Liver (tissue), 8 donors: ENCODE measurements at regions not wholly inside any gene's neighbourhood (a gene's known extent, or its start where the extent isn't known, plus 50 kb on each side); places are given as distances from the start of the nearest gene placed in this dataset.

Experiments
- DNase-seq: peaks from one replicate; pipeline ENCODE4 v3.0.0-alpha.2; 2017; ENCODE audit warnings: low spot score
- H3K27ac ChIP-seq, 2 donors: one replicate each; pipeline ENCODE4 v1.7.0; 2013; ENCODE audit warnings: inconsistent platforms in 2 of 2, low read length in 2 of 2, control low read depth in 1 of 2, low read depth in 1 of 2, mild to moderate bottlenecking in 1 of 2
- H3K27me3 ChIP-seq, 4 donors: one replicate each; pipeline versions ENCODE4 v1.6.1 to v1.7.0; 2013; ENCODE audit warnings: low read length in 3 of 4, inconsistent platforms in 1 of 4, mild to moderate bottlenecking in 1 of 4, moderate library complexity in 1 of 4; ENCODE audit not compliant: control insufficient read depth in 4 of 4, insufficient read depth in 4 of 4
- H3K36me3 ChIP-seq, 4 donors: one replicate each; pipeline versions ENCODE4 v1.6.1 to v1.7.0; 2013; ENCODE audit warnings: low read length in 3 of 4, mild to moderate bottlenecking in 3 of 4, low read depth in 1 of 4, moderate library complexity in 1 of 4; ENCODE audit not compliant: control insufficient read depth in 4 of 4, insufficient read depth in 3 of 4
- H3K4me1 ChIP-seq, 4 donors: one replicate each; pipeline versions ENCODE4 v1.6.1 to v1.7.0; 2013; ENCODE audit warnings: low read length in 3 of 4, mild to moderate bottlenecking in 3 of 4, moderate library complexity in 1 of 4; ENCODE audit not compliant: control insufficient read depth in 4 of 4, insufficient read depth in 4 of 4
- H3K4me3 ChIP-seq, 3 donors: one replicate each; pipeline versions ENCODE4 v1.6.1 to v1.7.0; 2013; ENCODE audit warnings: low read length in 3 of 3, control low read depth in 1 of 3, low read depth in 1 of 3, mild to moderate bottlenecking in 1 of 3
- H3K9ac ChIP-seq, 2 donors: one replicate each; pipeline ENCODE4 v1.7.0; 2013; ENCODE audit warnings: low read length in 2 of 2, mild to moderate bottlenecking in 2 of 2, moderate library complexity in 2 of 2, control low read depth in 1 of 2, low read depth in 1 of 2
- H3K9me3 ChIP-seq, 4 donors: one replicate each; pipeline versions ENCODE4 v1.6.1 to v1.7.0; 2013; ENCODE audit warnings: low read length in 3 of 4; ENCODE audit not compliant: control insufficient read depth in 4 of 4
- EGR1 ChIP-seq, 2 donors: IDR thresholded peaks; 2 replicates each; pipeline ENCODE4 v1.6.1; 2016 to 2018; ENCODE audit warnings: antibody characterized with exemption in 2 of 2, low read depth in 2 of 2
- FOXA1 ChIP-seq: IDR thresholded peaks from 2 replicates; pipeline ENCODE4 v1.6.1; 2016; ENCODE audit warnings: antibody characterized with exemption
- FOXA2 ChIP-seq: IDR thresholded peaks from 2 replicates; pipeline ENCODE4 v1.6.1; 2016; ENCODE audit warnings: antibody characterized with exemption
- GABPA ChIP-seq, 2 donors: IDR thresholded peaks in 1 of 2; conservative IDR thresholded peaks in 1 of 2; 2 replicates each; pipeline ENCODE4 v1.6.1; 2016; ENCODE audit warnings: antibody characterized with exemption in 2 of 2, mild to moderate bottlenecking in 1 of 2, moderate library complexity in 1 of 2
- HNF4A ChIP-seq, 2 donors: conservative IDR thresholded peaks; 2 replicates each; pipeline ENCODE4 v1.6.1; 2016; ENCODE audit warnings: antibody characterized with exemption in 2 of 2, mild to moderate bottlenecking in 2 of 2
- HNF4G ChIP-seq: IDR thresholded peaks from 2 replicates; pipeline ENCODE4 v1.6.1; 2016; ENCODE audit warnings: antibody characterized with exemption
- JUND ChIP-seq, 2 donors: IDR thresholded peaks; 2 replicates each; pipeline ENCODE4 v1.6.1; 2016; ENCODE audit warnings: antibody characterized with exemption in 2 of 2
- MAX ChIP-seq: IDR thresholded peaks from 2 replicates; pipeline ENCODE4 v1.6.1; 2016; ENCODE audit warnings: antibody characterized with exemption
- NR2F2 ChIP-seq: IDR thresholded peaks from 2 replicates; pipeline ENCODE4 v1.6.1; 2016; ENCODE audit warnings: antibody characterized with exemption
- RAD21 ChIP-seq, 2 donors: IDR thresholded peaks; 2 replicates each; pipeline ENCODE4 v1.6.1; 2016; ENCODE audit warnings: antibody characterized with exemption in 2 of 2, mild to moderate bottlenecking in 2 of 2
- RXRA ChIP-seq, 2 donors: IDR thresholded peaks; 2 replicates each; pipeline ENCODE4 v1.6.1; 2017 to 2018; ENCODE audit warnings: antibody characterized with exemption in 2 of 2, mild to moderate bottlenecking in 1 of 2
- SP1 ChIP-seq: IDR thresholded peaks from 2 replicates; pipeline ENCODE4 v1.6.1; 2018; ENCODE audit warnings: antibody characterized with exemption, mild to moderate bottlenecking
- TAF1 ChIP-seq: conservative IDR thresholded peaks from 2 replicates; pipeline ENCODE4 v1.6.1; 2016; ENCODE audit warnings: antibody characterized with exemption, mild to moderate bottlenecking
- YY1 ChIP-seq: IDR thresholded peaks from 2 replicates; pipeline ENCODE4 v1.6.1; 2016; ENCODE audit warnings: antibody characterized with exemption, mild to moderate bottlenecking
- WGBS: extraction: QIAGEN DNeasy Blood & Tissue Kit; methylation state at CpG from one replicate; pipeline ENCODE4 v1.1.7; 2013; 5-methylcytosine and 5-hydroxymethylcytosine counted together
- TF ChIP-seq, protein P1 (sequence below): IDR thresholded peaks from 2 replicates; pipeline ENCODE4 v1.6.1; 2016; ENCODE audit warnings: antibody characterized with exemption
- TF ChIP-seq, protein P2 (sequence below): IDR thresholded peaks from 2 replicates; pipeline ENCODE4 v1.6.1; 2016; ENCODE audit warnings: antibody characterized with exemption
- TF ChIP-seq, protein P3 (sequence below): IDR thresholded peaks from 2 replicates; pipeline ENCODE4 v1.6.1; 2016; ENCODE audit warnings: antibody characterized with exemption, mild to moderate bottlenecking
- TF ChIP-seq, protein P4 (sequence below): fragments of 150-350 bp; IDR thresholded peaks from 2 replicates; pipeline ENCODE4 v1.5.1; 2017; ENCODE audit warnings: improper control_type of control experiment, low read depth, low read length; ENCODE audit not compliant: missing input control
- donor health status: healthy.
- donor health status: healthy.
- donor health status: healthy.
- donor health status: healthy.
- donor health status: healthy.

GRCh38 chr5:173549644-173550043 lies 66.8 kb downstream of the BOD1 start:
- Histone ChIP-seq H3K9ac (no peak overlapping the region), H3K4me1 (no peaks in the 10 kb centered on the region), H3K27ac (no peak overlapping the region), H3K27me3 (peaks cover 0 to 6% (median 1%) of the 10 kb centered on the region in 4 donors), H3K36me3 (no peaks in the 10 kb centered on the region), H3K9me3 (no peaks in the 10 kb centered on the region), H3K4me3 (no peak overlapping the region)
- DNase-seq: no peak
- TF ChIP-seq HNF4A (conservative IDR thresholded peaks at IDR 0.05) (no peak), FOXA1 (no peak), JUND (IDR thresholded peaks at IDR 0.05) (no peak), FOXA2 (no peak), HNF4G (no peak), RXRA (IDR thresholded peaks at IDR 0.05) (no peak), EGR1 (IDR thresholded peaks at IDR 0.05; ENCODE audit: low read depth in 2 of 2) (no peak), SP1 (no peak), YY1 (no peak), RAD21 (IDR thresholded peaks at IDR 0.05) (no peak), NR2F2 (no peak), TAF1 (no peak), MAX (no peak), GABPA (IDR thresholded peaks at IDR 0.05 in 1 of 2, conservative IDR thresholded peaks at IDR 0.05 in 1 of 2) (no peak)
- TF ChIP-seq, protein P1, sequence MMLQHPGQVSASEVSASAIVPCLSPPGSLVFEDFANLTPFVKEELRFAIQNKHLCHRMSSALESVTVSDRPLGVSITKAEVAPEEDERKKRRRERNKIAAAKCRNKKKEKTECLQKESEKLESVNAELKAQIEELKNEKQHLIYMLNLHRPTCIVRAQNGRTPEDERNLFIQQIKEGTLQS: no peak
- TF ChIP-seq, protein P2, sequence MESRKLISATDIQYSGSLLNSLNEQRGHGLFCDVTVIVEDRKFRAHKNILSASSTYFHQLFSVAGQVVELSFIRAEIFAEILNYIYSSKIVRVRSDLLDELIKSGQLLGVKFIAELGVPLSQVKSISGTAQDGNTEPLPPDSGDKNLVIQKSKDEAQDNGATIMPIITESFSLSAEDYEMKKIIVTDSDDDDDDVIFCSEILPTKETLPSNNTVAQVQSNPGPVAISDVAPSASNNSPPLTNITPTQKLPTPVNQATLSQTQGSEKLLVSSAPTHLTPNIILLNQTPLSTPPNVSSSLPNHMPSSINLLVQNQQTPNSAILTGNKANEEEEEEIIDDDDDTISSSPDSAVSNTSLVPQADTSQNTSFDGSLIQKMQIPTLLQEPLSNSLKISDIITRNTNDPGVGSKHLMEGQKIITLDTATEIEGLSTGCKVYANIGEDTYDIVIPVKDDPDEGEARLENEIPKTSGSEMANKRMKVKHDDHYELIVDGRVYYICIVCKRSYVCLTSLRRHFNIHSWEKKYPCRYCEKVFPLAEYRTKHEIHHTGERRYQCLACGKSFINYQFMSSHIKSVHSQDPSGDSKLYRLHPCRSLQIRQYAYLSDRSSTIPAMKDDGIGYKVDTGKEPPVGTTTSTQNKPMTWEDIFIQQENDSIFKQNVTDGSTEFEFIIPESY: no peak
- TF ChIP-seq, protein P3, sequence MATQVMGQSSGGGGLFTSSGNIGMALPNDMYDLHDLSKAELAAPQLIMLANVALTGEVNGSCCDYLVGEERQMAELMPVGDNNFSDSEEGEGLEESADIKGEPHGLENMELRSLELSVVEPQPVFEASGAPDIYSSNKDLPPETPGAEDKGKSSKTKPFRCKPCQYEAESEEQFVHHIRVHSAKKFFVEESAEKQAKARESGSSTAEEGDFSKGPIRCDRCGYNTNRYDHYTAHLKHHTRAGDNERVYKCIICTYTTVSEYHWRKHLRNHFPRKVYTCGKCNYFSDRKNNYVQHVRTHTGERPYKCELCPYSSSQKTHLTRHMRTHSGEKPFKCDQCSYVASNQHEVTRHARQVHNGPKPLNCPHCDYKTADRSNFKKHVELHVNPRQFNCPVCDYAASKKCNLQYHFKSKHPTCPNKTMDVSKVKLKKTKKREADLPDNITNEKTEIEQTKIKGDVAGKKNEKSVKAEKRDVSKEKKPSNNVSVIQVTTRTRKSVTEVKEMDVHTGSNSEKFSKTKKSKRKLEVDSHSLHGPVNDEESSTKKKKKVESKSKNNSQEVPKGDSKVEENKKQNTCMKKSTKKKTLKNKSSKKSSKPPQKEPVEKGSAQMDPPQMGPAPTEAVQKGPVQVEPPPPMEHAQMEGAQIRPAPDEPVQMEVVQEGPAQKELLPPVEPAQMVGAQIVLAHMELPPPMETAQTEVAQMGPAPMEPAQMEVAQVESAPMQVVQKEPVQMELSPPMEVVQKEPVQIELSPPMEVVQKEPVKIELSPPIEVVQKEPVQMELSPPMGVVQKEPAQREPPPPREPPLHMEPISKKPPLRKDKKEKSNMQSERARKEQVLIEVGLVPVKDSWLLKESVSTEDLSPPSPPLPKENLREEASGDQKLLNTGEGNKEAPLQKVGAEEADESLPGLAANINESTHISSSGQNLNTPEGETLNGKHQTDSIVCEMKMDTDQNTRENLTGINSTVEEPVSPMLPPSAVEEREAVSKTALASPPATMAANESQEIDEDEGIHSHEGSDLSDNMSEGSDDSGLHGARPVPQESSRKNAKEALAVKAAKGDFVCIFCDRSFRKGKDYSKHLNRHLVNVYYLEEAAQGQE: no peak
- TF ChIP-seq, protein P4, sequence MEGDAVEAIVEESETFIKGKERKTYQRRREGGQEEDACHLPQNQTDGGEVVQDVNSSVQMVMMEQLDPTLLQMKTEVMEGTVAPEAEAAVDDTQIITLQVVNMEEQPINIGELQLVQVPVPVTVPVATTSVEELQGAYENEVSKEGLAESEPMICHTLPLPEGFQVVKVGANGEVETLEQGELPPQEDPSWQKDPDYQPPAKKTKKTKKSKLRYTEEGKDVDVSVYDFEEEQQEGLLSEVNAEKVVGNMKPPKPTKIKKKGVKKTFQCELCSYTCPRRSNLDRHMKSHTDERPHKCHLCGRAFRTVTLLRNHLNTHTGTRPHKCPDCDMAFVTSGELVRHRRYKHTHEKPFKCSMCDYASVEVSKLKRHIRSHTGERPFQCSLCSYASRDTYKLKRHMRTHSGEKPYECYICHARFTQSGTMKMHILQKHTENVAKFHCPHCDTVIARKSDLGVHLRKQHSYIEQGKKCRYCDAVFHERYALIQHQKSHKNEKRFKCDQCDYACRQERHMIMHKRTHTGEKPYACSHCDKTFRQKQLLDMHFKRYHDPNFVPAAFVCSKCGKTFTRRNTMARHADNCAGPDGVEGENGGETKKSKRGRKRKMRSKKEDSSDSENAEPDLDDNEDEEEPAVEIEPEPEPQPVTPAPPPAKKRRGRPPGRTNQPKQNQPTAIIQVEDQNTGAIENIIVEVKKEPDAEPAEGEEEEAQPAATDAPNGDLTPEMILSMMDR: no peak
- 84% methylated on average over 3 of the region's 3 CpGs for WGBS

GRCh38 chr5:173547579-173547978 lies 68.9 kb downstream of the BOD1 start:
- H3K36me3 ChIP-seq: no peaks in the 10 kb centered on the region
- no peaks in the 10 kb centered on the region for H3K4me1 ChIP-seq
- H3K27me3 ChIP-seq: peaks cover 0 to 6% (median 0%) of the 10 kb centered on the region in 4 donors
- WGBS: 90% methylated on average over 3 of the region's 3 CpGs
- no peak overlapping the region for H3K27ac ChIP-seq
- TF ChIP-seq JUND (IDR thresholded peaks at IDR 0.05): no peak
- no peak for TF ChIP-seq RXRA (IDR thresholded peaks at IDR 0.05)
- no peak for TF ChIP-seq GABPA (IDR thresholded peaks at IDR 0.05 in 1 of 2, conservative IDR thresholded peaks at IDR 0.05 in 1 of 2)
- no peak for TF ChIP-seq HNF4A (conservative IDR thresholded peaks at IDR 0.05)
- no peak for TF ChIP-seq HNF4G
- TF ChIP-seq, protein P4: no peak
- TF ChIP-seq SP1: no peak
- TF ChIP-seq EGR1 (IDR thresholded peaks at IDR 0.05; ENCODE audit: low read depth in 2 of 2): no peak
- no peak for TF ChIP-seq NR2F2
- TF ChIP-seq, protein P2: no peak
- TF ChIP-seq, protein P1: no peak
- no peak for TF ChIP-seq FOXA2
- no peak for TF ChIP-seq FOXA1
- no peak overlapping the region for H3K4me3 ChIP-seq
- no peaks in the 10 kb centered on the region for H3K9me3 ChIP-seq
- no peak overlapping the region for H3K9ac ChIP-seq
- DNase-seq: no peak
